Small intestine (tissue), 7 donors: ENCODE measurements at regions not wholly inside any gene's neighbourhood (a gene's known extent, or its start where the extent isn't known, plus 50 kb on each side); places are given as distances from the start of the nearest gene placed in this dataset.
"Not testable (repeated sequence)": the region's sequence is repeated elsewhere in the genome, so short reads cannot be mapped to it uniquely, and the experiment has no call there.

ENCODE experiments used
- DNase-seq, 2 donors: peaks; one replicate each; pipeline versions ENCODE4 v3.0.0 to v3.0.0-alpha.2; 2013
- FAIRE-seq: peaks from 2 replicates; lab custom pipeline; 2012; peaks lifted over from hg19 to GRCh38; lab: Jason Lieb, UNC
- H3K27ac ChIP-seq, 3 donors: one replicate each; pipeline ENCODE4 v1.5.1; 2013; ENCODE audit warnings: low read length in 2 of 3, mild to moderate bottlenecking in 2 of 3, control low read depth in 1 of 3, inconsistent platforms in 1 of 3, low read depth in 1 of 3, moderate library complexity in 1 of 3
- H3K27me3 ChIP-seq, 3 donors: one replicate each; pipeline ENCODE4 v1.6.1; 2013; ENCODE audit warnings: low read length in 3 of 3, inconsistent platforms in 1 of 3; ENCODE audit not compliant: control insufficient read depth in 3 of 3, insufficient read depth in 3 of 3
- H3K36me3 ChIP-seq, 3 donors: one replicate each; pipeline ENCODE4 v1.6.1; 2013; ENCODE audit warnings: low read length in 3 of 3, inconsistent platforms in 1 of 3, low read depth in 1 of 3, mild to moderate bottlenecking in 1 of 3, moderate library complexity in 1 of 3; ENCODE audit not compliant: control insufficient read depth in 3 of 3, insufficient read depth in 2 of 3
- H3K4me1 ChIP-seq, 3 donors: one replicate each; pipeline ENCODE4 v1.6.1; 2013; ENCODE audit warnings: low read length in 2 of 3, inconsistent platforms in 1 of 3, low read depth in 1 of 3, mild to moderate bottlenecking in 1 of 3, moderate library complexity in 1 of 3; ENCODE audit not compliant: control insufficient read depth in 3 of 3, insufficient read depth in 2 of 3
- H3K4me3 ChIP-seq, 3 donors: one replicate each; pipeline ENCODE4 v1.5.1; 2013; ENCODE audit warnings: low read length in 3 of 3, control low read depth in 1 of 3, inconsistent platforms in 1 of 3, low read depth in 1 of 3, mild to moderate bottlenecking in 1 of 3, moderate library complexity in 1 of 3
- H3K9me3 ChIP-seq, 2 donors: one replicate each; pipeline ENCODE4 v1.6.1; 2013; ENCODE audit warnings: low read depth in 1 of 2, low read length in 1 of 2; ENCODE audit not compliant: control insufficient read depth in 2 of 2, insufficient read depth in 1 of 2
- WGBS, 3 donors: extraction: QIAGEN DNeasy Blood & Tissue Kit; methylation state at CpG; one replicate each; pipeline ENCODE4 v1.1.7; 2013; 5-methylcytosine and 5-hydroxymethylcytosine counted together
- donor health status: healthy with polysubstance abuse.
- donor health status: control.
- donor health status: control.
- donor health status: Bipolar disorder and iron deficiency.
- donor health status: healthy.

DNA sequence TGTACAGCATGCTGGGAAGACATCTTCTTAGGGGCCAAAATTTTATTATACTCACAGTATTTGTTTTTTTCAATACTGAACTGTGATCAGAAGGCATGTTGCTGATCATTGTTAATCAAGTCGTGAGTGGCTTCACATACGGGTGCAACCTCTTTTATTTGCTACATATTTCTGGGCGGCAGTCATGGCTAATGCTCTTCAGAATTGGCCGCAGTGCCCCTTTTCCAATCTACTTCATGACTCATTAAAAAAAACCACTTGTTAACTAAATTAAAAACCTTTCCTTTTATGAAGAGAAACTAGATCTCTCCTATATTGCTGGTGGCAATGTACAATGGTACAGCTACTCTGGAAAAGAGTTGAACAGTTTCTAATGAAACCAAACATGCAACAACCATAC lies 101.5 kb upstream of the C1GALT1C1 start:
- no peak for FAIRE-seq
- Histone ChIP-seq H3K4me1 (no peaks in the 10 kb centered on the region), H3K27ac (no peak overlapping the region), H3K27me3 (no peaks in the 10 kb centered on the region), H3K4me3 (no peak overlapping the region), H3K36me3 (no peaks in the 10 kb centered on the region), H3K9me3 (no peaks in the 10 kb centered on the region)
- WGBS, 3 donors: 52 to 72% (median 64%) methylated on average over 4 of the region's 4 CpGs
- no peak for DNase-seq

- not testable (repeated sequence) for DNase-seq, H3K4me3 ChIP-seq, H3K36me3 ChIP-seq, H3K4me1 ChIP-seq, FAIRE-seq, H3K27ac ChIP-seq, H3K9me3 ChIP-seq, H3K27me3 ChIP-seq
- 70 to 87% (median 82%) methylated on average over 7 of the region's 7 CpGs for WGBS, 3 donors
Measured at GRCh38 chrX:120729506-120730255, 99.8 kb upstream of the C1GALT1C1 start.

DNA sequence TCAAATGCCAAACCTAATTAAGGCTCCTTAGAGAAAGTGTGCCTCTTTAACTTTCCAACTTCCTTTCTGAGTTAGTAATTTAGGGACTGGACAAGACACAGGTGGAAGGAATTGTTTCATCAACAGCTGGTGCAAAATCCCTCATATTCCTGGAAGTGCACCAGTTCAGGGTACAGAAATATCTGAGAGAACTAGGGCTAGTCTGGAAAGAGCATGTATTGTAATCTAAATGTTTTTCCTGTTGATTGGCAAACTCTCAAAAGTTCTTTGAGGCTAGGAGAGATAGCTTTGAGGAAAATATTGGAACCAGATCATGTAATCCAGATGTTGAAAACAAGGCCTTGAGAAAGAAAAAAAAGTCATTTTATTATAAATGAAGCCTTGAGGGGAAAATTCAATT lies 98.1 kb upstream of the C1GALT1C1 start:
- DNase-seq: no peak
- Histone ChIP-seq H3K27me3 (no peaks in the 10 kb centered on the region), H3K4me1 (no peaks in the 10 kb centered on the region), H3K27ac (no peak overlapping the region), H3K36me3 (no peaks in the 10 kb centered on the region), H3K9me3 (no peaks in the 10 kb centered on the region), H3K4me3 (no peak overlapping the region)
- FAIRE-seq: no peak

GRCh38 chrX:120727452-120727851 lies 97.6 kb upstream of the C1GALT1C1 start:
- H3K9me3 ChIP-seq: no peaks in the 10 kb centered on the region
- H3K36me3 ChIP-seq: no peaks in the 10 kb centered on the region

DNA sequence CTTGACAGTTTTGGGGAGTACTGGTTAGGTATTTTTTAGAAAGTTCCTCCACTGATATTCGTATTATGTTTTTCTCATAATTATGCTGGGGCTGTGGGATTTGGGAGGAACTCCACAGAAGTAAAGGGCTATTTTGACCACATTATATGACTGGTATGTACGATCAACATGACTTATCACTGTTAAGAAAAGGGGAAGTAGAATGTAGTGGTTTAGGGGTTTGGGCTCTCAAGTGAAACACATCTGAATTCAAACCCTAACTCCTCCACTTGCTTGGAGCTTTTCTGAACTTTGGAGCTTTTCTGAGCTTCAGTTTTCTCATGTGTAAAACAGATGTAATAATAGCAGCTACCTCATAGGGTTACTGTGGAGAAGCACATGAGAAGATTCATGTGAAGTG lies 96.4 kb upstream of the C1GALT1C1 start:
- H3K36me3 ChIP-seq: no peaks in the 10 kb centered on the region
- no peaks in the 10 kb centered on the region for H3K9me3 ChIP-seq
- FAIRE-seq (no peak), DNase-seq (no peak)
- H3K27me3 ChIP-seq: no peaks in the 10 kb centered on the region
- 55 to 71% (median 62%) methylated on average over 2 of the region's 2 CpGs for WGBS, 3 donors
- H3K27ac ChIP-seq: no peak overlapping the region
- H3K4me1 ChIP-seq: no peaks in the 10 kb centered on the region
- no peak overlapping the region for H3K4me3 ChIP-seq

More at GRCh38 chrX:120727452-120727851, 97.6 kb upstream of the C1GALT1C1 start:
- Histone ChIP-seq H3K27ac (no peak overlapping the region), H3K27me3 (no peaks in the 10 kb centered on the region), H3K4me1 (no peaks in the 10 kb centered on the region), H3K4me3 (no peak overlapping the region)
- 50 to 68% (median 58%) methylated on average over 2 of the region's 2 CpGs for WGBS, 3 donors
- FAIRE-seq (no peak), DNase-seq (no peak)

GRCh38 chrX:120725874-120726273 lies 96.0 kb upstream of the C1GALT1C1 start:
- Histone ChIP-seq H3K27ac (no peak overlapping the region), H3K4me1 (no peaks in the 10 kb centered on the region)

GRCh38 chrX:120719622-120720021 lies 89.8 kb upstream of the C1GALT1C1 start:
- H3K27ac ChIP-seq: no peak overlapping the region
- FAIRE-seq: no peak
- H3K27me3 ChIP-seq: no peaks in the 10 kb centered on the region
- H3K36me3 ChIP-seq: no peaks in the 10 kb centered on the region
- DNase-seq: no peak
- 42 to 70% (median 52%) methylated on average over 2 of the region's 2 CpGs for WGBS, 3 donors
- no peaks in the 10 kb centered on the region for H3K4me1 ChIP-seq
- no peak overlapping the region for H3K4me3 ChIP-seq
- no peaks in the 10 kb centered on the region for H3K9me3 ChIP-seq

More at GRCh38 chrX:120725874-120726273, 96.0 kb upstream of the C1GALT1C1 start:
- FAIRE-seq (no peak), DNase-seq (no peak)
- H3K27me3 ChIP-seq: no peaks in the 10 kb centered on the region
- WGBS, 3 donors: 72 to 87% (median 77%) methylated on average over 1 of the region's 1 CpG
- no peak overlapping the region for H3K4me3 ChIP-seq
- no peaks in the 10 kb centered on the region for H3K36me3 ChIP-seq
- H3K9me3 ChIP-seq: no peaks in the 10 kb centered on the region

DNA sequence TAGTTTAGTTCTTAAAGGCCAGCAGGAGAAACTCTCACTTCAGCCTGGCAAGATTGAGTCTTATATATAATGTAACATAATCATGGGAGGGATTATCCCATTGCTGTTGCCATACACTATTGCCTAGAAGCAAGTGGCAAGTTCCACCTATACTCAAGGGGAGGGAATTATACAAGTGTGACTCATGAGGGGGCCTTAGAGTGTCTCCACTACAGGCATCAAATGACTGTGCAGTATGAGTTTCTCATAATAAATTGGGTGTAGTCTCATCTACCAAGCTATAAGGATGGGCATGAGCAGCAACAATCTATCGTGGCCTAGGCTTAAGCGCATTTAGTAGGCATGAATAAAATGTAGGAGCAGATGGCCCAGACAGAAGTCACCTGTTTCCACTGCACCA lies 89.1 kb upstream of the C1GALT1C1 start:
- 84 to 96% (median 91%) methylated on average over 2 of the region's 2 CpGs for WGBS, 3 donors
- H3K27me3 ChIP-seq: no peaks in the 10 kb centered on the region
- H3K27ac ChIP-seq: no peak overlapping the region
- H3K9me3 ChIP-seq: no peaks in the 10 kb centered on the region
- H3K4me3 ChIP-seq: no peak overlapping the region
- DNase-seq: no peak
- FAIRE-seq: no peak
- no peaks in the 10 kb centered on the region for H3K36me3 ChIP-seq
- H3K4me1 ChIP-seq: no peaks in the 10 kb centered on the region

DNA sequence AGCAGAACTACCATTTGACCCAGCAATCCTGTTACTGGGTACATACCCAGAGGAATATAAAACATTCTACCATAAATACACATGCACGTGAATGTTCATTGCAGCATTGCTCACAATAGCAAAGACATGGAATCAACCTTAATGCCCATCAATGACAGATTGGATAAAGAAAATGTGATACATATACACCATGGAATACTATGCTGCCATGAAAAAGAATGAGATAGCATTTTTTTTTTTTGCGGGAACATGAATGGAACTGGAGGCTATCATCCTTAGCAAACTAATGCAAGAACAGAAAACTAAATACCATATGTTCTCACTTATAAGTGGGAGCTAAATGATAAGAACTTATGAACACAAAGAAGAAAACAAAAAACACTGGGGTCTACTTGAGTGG lies 72.5 kb upstream of the C1GALT1C1 start:
- H3K27ac ChIP-seq, H3K27me3 ChIP-seq, H3K4me3 ChIP-seq, H3K9me3 ChIP-seq, H3K4me1 ChIP-seq, DNase-seq, H3K36me3 ChIP-seq: not testable (repeated sequence)
- peak; percentile 44 for FAIRE-seq
- 83 to 97% (median 93%) methylated on average over 2 of the region's 2 CpGs for WGBS, 3 donors
